ENCODE measurements at regions not wholly inside any gene's neighbourhood (a gene's known extent, or its start where the extent isn't known, plus 50 kb on each side); places are given as distances from the start of the nearest gene placed in this dataset.
"Not testable (repeated sequence)": the region's sequence is repeated elsewhere in the genome, so short reads cannot be mapped to it uniquely, and the experiment has no call there.

DNA sequence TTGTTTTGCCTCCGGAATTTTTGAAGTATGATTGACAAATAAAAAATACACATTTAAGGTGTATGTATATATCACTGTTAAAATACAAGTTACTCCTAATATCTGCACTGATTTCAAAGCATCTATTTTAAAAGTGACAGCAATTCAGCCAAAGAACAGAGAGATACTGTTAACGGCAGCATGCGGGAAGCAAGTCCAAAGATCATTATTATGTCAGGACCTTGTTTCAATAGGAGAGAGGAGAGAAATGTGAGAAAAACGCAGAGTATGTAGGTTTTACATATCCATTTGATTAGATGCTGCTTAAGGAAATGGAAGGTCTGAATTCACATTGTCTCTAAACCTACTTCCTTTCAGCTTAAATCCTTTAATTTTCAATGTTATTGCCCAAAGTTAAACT is 545.5 kb upstream of the SLC8A1 start:
- intact Hi-C loops (cut with DNase I), result no loop called here
- ATAC-seq (no peak), DNase-seq (no peak)

DNA sequence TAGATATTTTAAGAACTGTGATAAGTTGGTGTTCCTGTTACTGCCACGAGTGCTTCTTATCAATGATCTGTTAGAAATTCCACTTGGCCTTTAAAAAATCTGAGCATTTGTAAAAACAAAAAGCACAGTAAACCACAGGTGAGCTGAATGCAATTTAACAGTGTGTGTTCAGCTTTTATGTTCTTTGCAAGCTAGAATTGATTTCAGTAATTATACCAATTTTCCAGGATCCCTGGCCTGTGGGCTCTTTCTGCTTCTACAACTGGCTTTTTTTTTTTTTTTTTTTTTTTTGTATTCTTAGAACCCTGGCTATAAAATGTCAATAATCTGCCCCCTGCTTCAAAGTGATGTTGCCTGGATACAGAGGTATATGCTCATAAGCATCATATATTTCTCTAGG is 548.5 kb upstream of the SLC8A1 start:
- ATAC-seq (no peak), DNase-seq (no peak)
- intact Hi-C loops (cut with DNase I), result no loop called here

DNA sequence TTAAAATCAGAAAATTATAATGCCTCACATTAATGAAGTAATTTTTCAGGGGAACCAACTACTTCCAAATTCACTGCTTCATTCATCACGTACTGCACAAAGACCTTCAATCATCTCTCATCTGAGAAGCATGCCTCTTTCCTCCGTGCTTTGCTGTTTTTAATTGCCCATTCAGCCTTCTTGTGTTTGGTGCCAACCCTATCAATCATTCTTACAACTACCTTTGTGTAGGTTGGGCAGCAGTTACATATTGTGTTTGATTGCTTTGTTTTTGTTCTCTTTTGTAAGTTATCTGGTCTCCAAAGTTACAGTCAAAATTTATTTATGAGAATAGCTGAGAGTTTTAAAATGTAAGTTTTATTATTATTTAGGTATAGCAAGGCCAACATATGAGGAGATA is 549.0 kb upstream of the SLC8A1 start:
- DNase-seq, result no peak
- ATAC-seq, result no peak
- intact Hi-C loops (cut with DNase I), result no loop called here

DNA sequence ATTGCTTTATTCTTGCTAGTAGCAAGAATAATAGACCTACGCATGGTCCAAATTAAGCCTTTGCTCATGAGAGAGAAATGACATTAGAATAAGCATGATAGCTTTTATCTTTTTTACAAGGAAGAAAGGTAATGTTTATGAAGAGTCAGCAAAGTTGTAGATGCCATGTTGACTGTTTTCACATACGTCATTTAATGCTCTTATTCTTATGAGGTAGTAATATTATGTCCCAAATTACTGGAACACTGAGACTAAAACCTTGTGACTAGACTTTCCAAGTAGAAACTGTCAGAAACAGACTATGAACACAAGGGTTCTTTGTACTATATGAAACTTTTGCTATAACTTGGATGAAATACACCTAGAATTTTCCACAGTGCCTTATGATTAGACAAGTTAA is 552.8 kb upstream of the SLC8A1 start:
- intact Hi-C loops (cut with DNase I), result no loop called here
- ATAC-seq (no peak), DNase-seq (no peak)

DNA sequence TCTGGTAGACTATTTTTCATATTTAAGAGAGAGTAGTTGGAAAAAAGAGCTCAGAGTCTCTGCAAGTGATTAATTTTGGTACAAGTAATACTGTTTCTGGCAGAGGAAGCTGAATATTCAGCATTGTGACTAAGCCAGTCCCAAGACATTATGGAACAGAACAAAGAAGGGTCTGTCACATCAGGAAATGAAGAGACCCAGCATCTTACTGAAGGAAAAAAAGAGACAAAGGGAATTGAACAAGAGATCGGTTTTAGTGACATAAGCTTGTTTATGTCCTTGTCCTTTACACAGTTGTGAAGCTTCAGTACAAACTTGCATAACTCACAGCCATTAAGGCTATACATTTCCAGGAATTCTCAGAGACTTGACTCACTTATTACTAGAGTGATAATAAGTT is 568.5 kb upstream of the SLC8A1 start:
- DNase-seq (no peak), ATAC-seq (peak in 1 of 2 donors; percentile 37)
- intact Hi-C loops (cut with DNase I), result no loop called here

DNA sequence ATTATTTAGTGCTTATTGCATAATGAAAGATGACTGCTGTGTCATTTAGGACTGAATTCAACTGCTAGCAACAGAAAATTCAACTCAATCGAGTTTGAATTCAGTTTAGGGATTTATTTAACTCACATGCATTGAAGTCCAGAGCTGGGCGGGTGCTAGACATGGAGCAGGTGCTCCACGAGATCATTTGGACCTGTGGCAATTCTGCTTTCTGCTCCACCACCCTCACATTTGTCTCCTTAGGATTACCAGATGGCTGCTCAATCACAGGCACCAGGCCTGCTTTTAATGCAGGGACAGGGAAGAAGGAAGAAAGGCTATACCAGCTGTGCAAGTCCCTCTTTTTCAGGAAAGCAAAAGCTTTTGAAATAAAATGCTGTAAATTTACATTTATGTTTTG is 572.9 kb upstream of the SLC8A1 start:
- no peak for DNase-seq
- intact Hi-C loops (cut with DNase I), result no loop called here
- ATAC-seq, result no peak

DNA sequence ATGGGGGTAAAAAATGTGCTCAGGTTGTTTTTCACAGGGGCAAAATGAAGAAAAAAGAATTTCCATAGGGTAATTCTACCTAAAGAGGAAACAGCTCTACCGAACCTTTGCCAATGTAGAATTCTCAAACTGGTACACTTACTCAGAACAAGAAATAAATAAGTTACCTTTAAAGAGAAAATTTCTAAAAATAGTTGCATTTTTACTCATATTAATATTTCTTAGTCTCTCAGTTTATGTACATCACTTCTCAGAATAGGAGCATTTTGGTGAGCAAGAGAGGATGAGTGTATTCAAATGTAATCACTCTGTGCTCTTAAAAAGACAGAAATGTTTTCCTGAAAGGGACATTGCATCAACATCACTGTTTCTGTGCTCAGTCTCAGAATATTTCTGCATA is 574.7 kb upstream of the SLC8A1 start:
- ATAC-seq (no peak), DNase-seq (no peak)
- intact Hi-C loops (cut with DNase I), result no loop called here

DNA sequence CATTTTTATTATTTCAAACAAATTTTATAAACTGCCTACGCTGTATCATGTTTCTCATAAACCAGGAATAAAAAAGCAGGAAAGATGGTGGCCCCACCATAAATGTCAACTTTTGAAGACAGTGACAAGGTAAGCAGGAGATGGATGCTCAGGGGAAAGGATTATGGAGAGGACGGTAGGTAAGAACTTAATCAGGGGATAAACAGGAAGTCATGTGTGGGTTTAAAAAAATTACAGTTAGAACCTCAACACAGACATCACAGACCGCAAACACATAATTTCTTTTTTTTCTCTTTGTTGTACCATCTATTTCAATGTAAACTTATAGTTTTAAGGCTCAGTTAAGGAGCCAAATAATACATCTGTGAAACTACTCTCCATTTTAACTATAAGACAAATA is 575.2 kb upstream of the SLC8A1 start:
- intact Hi-C loops (cut with DNase I), result no loop called here

DNA sequence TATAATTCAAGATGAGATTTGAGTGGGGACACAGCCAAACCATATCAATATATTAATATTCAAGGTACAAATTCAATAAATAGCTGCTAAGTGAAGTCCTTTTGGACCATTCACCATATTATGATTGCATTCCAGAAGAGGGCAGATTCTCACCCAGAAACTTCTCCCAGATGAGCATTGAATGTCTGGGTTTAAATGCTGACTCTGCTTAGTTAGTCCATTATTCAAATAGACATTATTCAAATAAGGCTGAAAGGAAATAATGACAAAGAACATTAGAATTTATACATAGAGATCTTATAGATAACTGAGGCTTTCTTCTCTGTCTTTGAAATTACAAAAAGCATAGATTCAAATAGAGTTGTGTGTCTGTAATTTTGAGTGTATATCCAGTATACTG is 579.4 kb upstream of the SLC8A1 start:
- intact Hi-C loops (cut with DNase I), result no loop called here

More for the DNA sequence above, 575.2 kb upstream of the SLC8A1 start:
- no peak for ATAC-seq
- no peak for DNase-seq

DNA sequence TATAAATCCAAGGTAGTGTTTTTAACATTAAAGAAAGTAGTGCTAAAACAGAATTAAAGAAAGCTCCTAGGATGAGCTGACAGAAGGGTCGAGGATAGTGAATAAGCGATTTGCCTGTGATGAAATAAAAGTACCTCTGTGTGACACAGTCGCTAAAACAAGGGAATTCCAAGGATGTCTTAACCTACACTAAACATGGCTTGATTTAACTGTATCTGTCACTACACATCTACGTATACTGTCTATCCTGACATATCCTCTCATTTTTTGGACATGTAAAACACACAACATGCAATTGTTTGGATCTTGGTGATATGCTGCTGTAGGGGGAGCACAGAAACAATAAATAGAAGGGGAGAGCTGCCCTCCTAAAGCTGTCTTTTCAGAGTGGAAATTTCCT is 580.8 kb upstream of the SLC8A1 start:
- no peak for ATAC-seq
- intact Hi-C loops (cut with DNase I), result no loop called here
- no peak for DNase-seq

More for the DNA sequence above, 579.4 kb upstream of the SLC8A1 start:
- no peak for DNase-seq
- ATAC-seq, result no peak

DNA sequence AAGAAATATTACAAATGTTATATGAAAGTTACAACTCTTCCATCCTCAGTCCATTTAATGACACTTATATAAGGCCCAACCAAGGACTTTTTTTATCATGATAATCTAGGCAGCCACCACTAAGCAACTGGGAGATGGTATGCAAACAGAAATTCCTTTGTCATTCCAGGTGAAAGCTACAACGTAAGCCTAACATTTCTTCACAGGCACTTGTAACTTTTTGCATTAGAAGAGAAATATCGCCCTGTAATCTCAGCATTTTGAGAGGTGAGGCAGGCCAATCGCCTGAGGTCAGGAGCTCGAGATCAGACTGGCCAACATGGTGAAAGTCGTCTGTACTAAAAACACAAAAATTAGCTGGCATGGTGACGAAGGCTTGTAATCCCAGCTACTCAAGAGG is 581.2 kb upstream of the SLC8A1 start:
- no peak for ATAC-seq
- no peak for DNase-seq
- intact Hi-C loops (cut with DNase I), result no loop called here

DNA sequence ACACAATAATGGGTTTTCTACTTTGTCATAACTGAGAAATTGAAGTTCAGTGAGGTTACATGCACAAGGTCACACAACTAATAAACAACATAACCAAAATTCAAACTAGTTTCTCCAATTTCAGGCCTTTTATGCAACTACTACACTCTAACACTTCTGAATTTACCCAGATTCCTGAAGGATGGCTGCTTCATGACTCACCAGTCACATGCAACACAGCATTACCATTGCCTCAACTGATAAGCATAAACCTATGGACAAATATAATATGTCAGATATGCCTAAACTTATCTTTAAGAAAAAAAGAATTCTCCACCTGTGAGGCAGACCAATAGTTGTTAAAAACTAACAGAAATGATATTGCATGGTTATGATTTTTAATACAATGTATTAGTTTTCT is 586.5 kb upstream of the SLC8A1 start:
- ATAC-seq (no peak), DNase-seq (no peak)
- intact Hi-C loops (cut with DNase I), result no loop called here

DNA sequence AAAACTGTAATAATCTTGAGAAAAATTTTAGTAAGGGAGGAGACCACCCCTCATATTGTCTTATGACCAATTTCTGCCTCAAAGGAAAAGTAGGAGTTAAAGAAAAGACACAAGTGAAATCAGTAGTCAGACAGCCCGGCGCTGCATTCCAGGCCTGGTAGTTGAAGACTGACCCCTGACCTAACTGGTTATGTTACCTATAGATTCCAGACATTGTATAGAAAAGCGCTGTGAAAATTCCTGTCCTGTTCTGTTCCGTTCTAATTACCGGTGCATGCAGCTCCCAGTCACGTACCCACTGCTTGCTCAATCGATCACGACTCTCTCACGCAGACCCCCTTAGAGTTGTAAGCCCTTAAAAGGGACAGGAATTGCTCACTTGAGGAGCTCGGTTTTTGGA is 587.9 kb upstream of the SLC8A1 start:
- intact Hi-C loops (cut with DNase I); ATAC-seq; DNase-seq: not testable (repeated sequence)

DNA sequence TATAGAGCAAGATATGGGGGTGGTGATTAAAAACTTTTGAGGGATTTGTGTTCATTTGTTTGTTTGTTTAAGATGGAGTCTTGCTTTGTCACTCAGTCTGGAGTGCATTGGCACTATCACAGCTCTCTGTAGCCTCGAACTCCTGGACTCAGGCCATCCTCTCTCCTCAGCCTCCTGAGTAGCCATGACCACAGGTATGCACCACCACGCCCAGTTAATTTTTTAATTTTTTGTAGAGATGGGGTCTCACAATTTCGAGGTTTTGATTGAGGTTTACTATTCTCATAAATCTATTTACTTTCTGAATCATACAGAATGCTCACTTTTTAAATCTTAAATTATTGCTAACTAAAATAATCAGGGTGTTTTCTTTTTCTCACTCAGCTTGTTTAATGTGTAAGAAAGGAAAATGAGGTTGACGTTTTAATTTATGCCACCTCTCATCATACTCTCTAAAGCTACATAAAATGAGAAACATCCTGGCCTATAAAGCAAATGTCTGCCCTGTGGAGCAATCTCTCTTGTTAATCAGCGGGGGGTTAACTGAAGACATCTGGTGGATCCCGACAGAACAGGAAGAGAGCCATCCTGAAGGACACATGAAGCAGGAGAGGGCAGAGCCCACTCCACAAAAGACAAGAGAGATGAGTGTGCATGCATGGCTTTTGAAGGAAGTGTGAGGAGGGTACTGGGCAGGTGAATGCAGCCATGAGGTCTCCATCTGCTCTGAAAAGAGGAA is 589.1 kb upstream of the SLC8A1 start:
- ATAC-seq (no peak), DNase-seq (no peak)
- intact Hi-C loops (cut with DNase I), result no loop called here

DNA sequence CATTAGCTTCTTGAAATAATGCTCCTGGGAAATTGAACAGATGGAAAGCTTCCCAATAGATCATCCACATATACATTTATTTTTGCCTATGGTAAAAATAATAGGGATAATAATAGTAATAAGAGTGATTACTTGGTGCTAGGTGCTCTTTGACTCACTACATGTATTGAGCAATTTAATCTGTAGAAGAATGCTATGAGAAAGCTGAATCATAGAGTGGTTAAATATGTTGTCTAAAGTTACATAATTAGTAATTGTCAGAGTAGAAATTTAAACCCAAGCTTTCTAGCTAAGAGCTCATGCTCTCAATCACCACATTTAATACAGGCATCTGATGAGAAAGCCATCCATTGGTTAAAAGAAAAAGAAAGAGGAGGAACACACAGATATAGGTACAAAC is 590.5 kb upstream of the SLC8A1 start:
- ATAC-seq (no peak), DNase-seq (no peak)
- intact Hi-C loops (cut with DNase I), result no loop called here

DNA sequence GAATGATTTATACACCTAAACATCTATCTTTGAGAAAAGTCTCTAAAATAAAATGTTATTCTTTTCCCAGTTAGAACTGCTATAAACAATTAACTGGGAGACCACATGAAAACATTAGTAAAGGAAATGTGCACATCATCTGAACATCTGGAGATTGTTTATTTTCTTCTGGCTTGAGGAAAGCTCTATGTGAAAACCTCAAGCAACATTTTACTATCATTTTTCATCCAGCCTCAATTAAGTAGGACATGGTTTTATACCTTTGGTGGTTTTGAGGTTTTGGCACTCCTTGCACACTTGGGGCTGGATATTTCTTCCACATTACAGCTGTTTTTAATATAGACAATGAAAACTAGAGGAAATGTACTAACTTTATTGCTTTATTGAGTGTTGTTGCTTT is 609.5 kb upstream of the SLC8A1 start:
- ATAC-seq, result no peak
- intact Hi-C loops (cut with DNase I), result no loop called here
- no peak for DNase-seq

DNA sequence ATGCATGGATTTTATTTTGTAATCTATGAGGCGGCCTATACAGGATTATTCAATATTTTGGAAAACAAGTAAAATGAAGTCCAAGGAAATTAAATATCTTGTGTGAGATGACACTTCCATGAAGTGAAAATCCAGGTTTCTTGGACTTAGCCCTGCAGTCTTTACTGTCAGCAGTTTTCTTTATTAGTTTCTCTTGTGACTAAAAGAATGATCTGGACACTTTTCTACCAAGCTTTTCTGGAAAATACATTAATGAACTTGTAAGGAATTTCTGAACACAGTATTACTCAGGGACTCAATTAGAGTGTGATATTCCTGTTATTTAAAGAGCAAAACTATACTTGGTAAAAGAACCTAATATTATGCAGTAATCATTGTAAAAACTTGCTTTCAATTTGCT is 610.4 kb upstream of the SLC8A1 start:
- ATAC-seq, result no peak
- no peak for DNase-seq

DNA sequence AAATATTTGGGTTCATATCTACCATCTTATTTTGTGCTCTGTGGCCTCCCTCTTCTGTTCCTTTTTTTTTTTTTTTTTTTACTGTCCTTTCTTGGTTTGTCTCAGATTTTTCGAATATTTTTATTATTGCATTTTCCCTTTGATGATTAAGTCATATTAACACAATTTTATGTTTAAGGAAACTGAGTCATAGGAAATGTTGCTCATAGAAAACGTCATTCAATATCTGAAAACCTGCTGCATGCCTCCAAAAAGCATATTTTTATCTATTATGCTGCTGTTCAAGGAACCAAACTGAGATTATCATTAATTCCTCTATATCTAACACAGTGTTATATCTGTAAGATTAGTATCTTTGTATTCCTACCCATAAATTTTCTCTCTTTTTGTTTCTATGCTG is 614.3 kb upstream of the SLC8A1 start:
- intact Hi-C loops (cut with DNase I), result no loop called here
- no peak for DNase-seq
- no peak for ATAC-seq

More for the DNA sequence above, 610.4 kb upstream of the SLC8A1 start:
- intact Hi-C loops (cut with DNase I), result no loop called here

DNA sequence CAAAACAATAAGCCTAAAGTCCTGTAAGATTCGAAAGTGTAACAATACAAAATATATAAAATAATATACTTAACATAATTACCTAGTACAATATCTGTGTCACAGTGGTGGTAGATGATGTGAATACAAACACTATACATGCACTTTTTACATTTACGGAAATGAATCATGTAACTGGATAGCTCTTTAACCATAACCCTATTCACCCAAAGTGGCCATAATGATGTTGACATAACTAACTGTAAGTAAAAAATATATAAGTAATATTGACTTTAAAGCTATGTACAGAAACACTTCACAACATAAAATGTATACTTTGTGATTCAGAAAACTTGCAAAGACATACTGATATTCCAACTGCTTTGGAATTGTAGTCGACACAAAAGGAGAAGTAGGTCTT is 616.9 kb upstream of the SLC8A1 start:
- intact Hi-C loops (cut with DNase I), result no loop called here
- no peak for DNase-seq
- no peak for ATAC-seq

DNA sequence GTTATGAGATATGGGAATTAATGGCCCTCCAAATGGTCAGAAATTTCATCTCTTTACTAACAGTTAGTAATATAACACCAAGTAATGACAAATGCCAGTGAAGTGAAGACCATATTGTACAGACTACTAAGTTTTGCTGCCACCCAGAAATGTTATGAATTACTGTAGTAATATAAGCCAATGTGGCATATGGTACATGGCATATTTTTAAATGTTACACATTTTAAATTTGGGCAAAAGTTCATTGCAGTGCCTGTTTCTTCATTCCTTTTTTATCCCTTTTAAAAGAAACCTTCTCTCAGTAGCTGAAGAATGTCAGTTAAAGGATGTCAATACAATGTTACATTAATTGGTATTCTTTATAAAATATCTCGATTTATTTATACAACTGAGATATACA is 626.5 kb upstream of the SLC8A1 start:
- DNase-seq, result no peak
- ATAC-seq, result no peak
- intact Hi-C loops (cut with DNase I), result no loop called here

DNA sequence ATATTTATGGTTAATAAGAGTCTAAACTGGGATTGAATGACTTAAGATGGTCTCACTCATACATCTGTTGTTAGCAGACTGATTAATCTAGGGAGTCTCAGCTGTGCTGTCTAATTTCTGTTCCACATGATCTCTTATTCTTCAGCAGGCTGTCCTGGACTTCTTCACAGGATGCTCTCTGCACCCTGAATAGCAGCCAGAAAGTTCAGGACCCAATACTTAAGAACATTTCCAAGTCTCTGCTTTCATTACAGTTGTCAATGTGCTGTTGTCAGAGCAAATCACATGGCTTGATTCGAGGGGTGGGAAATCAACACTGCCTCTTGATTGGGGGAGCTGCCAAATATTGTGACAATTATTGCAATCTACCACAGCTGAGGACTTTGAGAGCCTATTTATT is 627.1 kb upstream of the SLC8A1 start:
- ATAC-seq, result no peak
- intact Hi-C loops (cut with DNase I), result no loop called here

DNA sequence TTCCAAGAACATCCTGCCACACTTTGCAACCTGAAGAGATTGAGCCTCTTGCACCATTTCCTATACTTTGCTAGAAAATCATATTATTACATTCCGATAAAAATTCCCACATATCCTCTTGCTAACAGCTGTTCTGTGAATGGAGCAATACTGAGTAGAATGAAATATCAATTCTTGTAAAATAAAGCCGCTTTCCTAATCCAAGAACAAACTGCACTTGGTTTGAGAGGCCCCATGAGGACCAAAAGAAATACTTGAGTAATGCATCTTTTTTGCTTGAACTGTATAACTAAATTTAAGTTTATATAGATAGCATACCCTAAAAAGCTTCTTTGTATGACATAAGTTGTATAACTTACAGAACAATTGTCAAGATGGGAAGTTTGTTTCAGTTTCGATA is 632.4 kb upstream of the SLC8A1 start:
- intact Hi-C loops (cut with DNase I), result no loop called here
- ATAC-seq (no peak), DNase-seq (no peak)

More for the DNA sequence above, 627.1 kb upstream of the SLC8A1 start:
- DNase-seq, result no peak

Measured in left cardiac atrium (tissue), 4 donors.